Anterior cingulate cortex (tissue), 58 donors: ENCODE measurements at regions not wholly inside any gene's neighbourhood (a gene's known extent, or its start where the extent isn't known, plus 50 kb on each side); places are given as distances from the start of the nearest gene placed in this dataset.

Experiments used
- DNase-seq, 58 donors: peaks; one replicate each; lab custom pipeline; 2025; lab: John Stamatoyannopoulos, UW

GRCh38 chr11:69965821-69966582 lies 112.1 kb upstream of the ANO1 start:
- no peak for DNase-seq

GRCh38 chr11:69966583-69966835 lies 111.6 kb upstream of the ANO1 start:
- DNase-seq, result no peak

GRCh38 chr11:69966910-69967483 lies 111.1 kb upstream of the ANO1 start:
- DNase-seq, result no peak

- DNase-seq, result no peak
Observed at GRCh38 chr11:69967484-69967883, 110.6 kb upstream of the ANO1 start.

- DNase-seq, result no peak
Observed at GRCh38 chr11:69968396-69969347, 109.4 kb upstream of the ANO1 start.

GRCh38 chr11:69969890-69970784 lies 108.0 kb upstream of the ANO1 start:
- DNase-seq, result no peak

- DNase-seq, result no peak
Observed at GRCh38 chr11:69970785-69971535, 107.2 kb upstream of the ANO1 start.

- DNase-seq, result no peak
Observed at GRCh38 chr11:69971741-69972140, 106.4 kb upstream of the ANO1 start.

GRCh38 chr11:69972351-69972802 lies 105.7 kb upstream of the ANO1 start:
- DNase-seq, result no peak

GRCh38 chr11:69974528-69974927 lies 103.6 kb upstream of the ANO1 start:
- DNase-seq, result no peak

GRCh38 chr11:69975822-69976221 lies 102.3 kb upstream of the ANO1 start:
- DNase-seq, result no peak

GRCh38 chr11:69976794-69977193 lies 101.3 kb upstream of the ANO1 start:
- DNase-seq, result no peak

GRCh38 chr11:69977951-69978350 lies 100.2 kb upstream of the ANO1 start:
- no peak for DNase-seq

- DNase-seq, result no peak
Observed at GRCh38 chr11:69978841-69979614, 99.1 kb upstream of the ANO1 start.

- DNase-seq, result no peak
Observed at GRCh38 chr11:69979632-69980031, 98.5 kb upstream of the ANO1 start.

- no peak for DNase-seq
Observed at GRCh38 chr11:69981119-69981784, 96.9 kb upstream of the ANO1 start.

GRCh38 chr11:69982690-69983570 lies 95.2 kb upstream of the ANO1 start:
- DNase-seq, result peak in 6 of 58 donors; percentile 3 to 9 (median 6)
